ENCODE measurements at regions not wholly inside any gene's neighbourhood (a gene's known extent, or its start where the extent isn't known, plus 50 kb on each side); places are given as distances from the start of the nearest gene placed in this dataset.

- H3K27me3 Mint-ChIP-seq (ENCODE audit: low read depth): no peaks in the 10 kb centered on the region
- H3K36me3 Mint-ChIP-seq: no peaks in the 10 kb centered on the region
- TF ChIP-seq ZNF423 (CRISPR knock-in tag; IDR thresholded peaks at IDR 0.05) (0 out of 2 replicates have a peak, but pooled peaks have one; percentile 10), ZNF281 (CRISPR knock-in tag; IDR thresholded peaks at IDR 0.05) (no peak), ZNF232 (CRISPR knock-in tag; IDR thresholded peaks at IDR 0.05) (no peak)
- H3K4me3 Mint-ChIP-seq: peak overlapping the region; percentile 24; the same call in 1 of the 2 replicates
- ATAC-seq (peak; percentile 77), DNase-seq (ENCODE audit: low spot score) (no peak)
- H3K27ac Mint-ChIP-seq: no peak overlapping the region
- H3K4me1 Mint-ChIP-seq: peaks cover 28% of the 10 kb centered on the region
- H3K9me3 Mint-ChIP-seq: peaks cover 5% of the 10 kb centered on the region
- ChIA-PET CTCF (interaction anchor here (0.9 to 1.2 kb wide), 2 partner anchors 211 to 361 kb away, joined by 3 read pairs; no protein-coding TSS in a partner anchor), POLR2A (no interaction called here)
These were observed 307.8 kb upstream of the CDH11 start for GRCh38 chr16:65429504-65430181.

GRCh38 chr16:65426484-65426883, 304.6 kb upstream of the CDH11 start:
- DNase-seq (ENCODE audit: low spot score) (no peak), ATAC-seq (no peak)
- POLR2A ChIA-PET: no interaction called here
- no peak for TF ChIP-seq MYBL2 (CRISPR knock-in tag; IDR thresholded peaks at IDR 0.05)
- no peak for TF ChIP-seq ZNF423 (CRISPR knock-in tag; IDR thresholded peaks at IDR 0.05)
- no peak for TF ChIP-seq ZSCAN18 (CRISPR knock-in tag; IDR thresholded peaks at IDR 0.05)
- no peak for TF ChIP-seq ZBTB21 (CRISPR knock-in tag; IDR thresholded peaks at IDR 0.05; ENCODE audit: borderline replicate concordance)
- TF ChIP-seq TCF7 (CRISPR knock-in tag; IDR thresholded peaks at IDR 0.05; ENCODE audit: low read depth): no peak
- TF ChIP-seq TEAD1 (CRISPR knock-in tag; IDR thresholded peaks at IDR 0.05): no peak
- TF ChIP-seq ELF4 (CRISPR knock-in tag; IDR thresholded peaks at IDR 0.05; ENCODE audit: low read depth): no peak
- no peak for TF ChIP-seq ZMAT4 (CRISPR knock-in tag; IDR thresholded peaks at IDR 0.05)
- no peak for TF ChIP-seq ZNF425 (CRISPR knock-in tag; conservative IDR thresholded peaks at IDR 0.05)
- TF ChIP-seq PRDM15 (CRISPR knock-in tag; IDR thresholded peaks at IDR 0.05): no peak
- CTCF ChIA-PET: no interaction called here
- Mint-ChIP-seq H3K4me3 (no peak overlapping the region), H3K9me3 (peaks cover 7% of the 10 kb centered on the region), H3K36me3 (no peaks in the 10 kb centered on the region), H3K27ac (no peak overlapping the region), H3K27me3 (ENCODE audit: low read depth) (no peaks in the 10 kb centered on the region), H3K4me1 (peaks cover 28% of the 10 kb centered on the region)

Data from WTC11 (cell line).